PC-9 (cell line): ENCODE measurements at regions not wholly inside any gene's neighbourhood (a gene's known extent, or its start where the extent isn't known, plus 50 kb on each side); places are given as distances from the start of the nearest gene placed in this dataset.
A peak's percentile ranks its signal among the peaks of the same experiment; 100 is the strongest.

Source experiments
- BruUV-seq: library from RNA; stranded (reverse); fragments of 400-500 nt; replicated peaks from 2 replicates; lab custom pipeline; 2021; lab: Mats Ljungman, UMichigan
- CTCF ChIA-PET: fragments of 300-600 bp; sonication (Branson Sonifier 250); formaldehyde crosslinking; loops from one replicate; lab custom pipeline; 2022; ENCODE audit warnings: antibody characterized with exemption; lab: Charles Lee
- POLR2A ChIA-PET: fragments of 300-600 bp; sonication (Branson Sonifier 250); formaldehyde crosslinking; loops from one replicate; lab custom pipeline; 2022; ENCODE audit warnings: antibody characterized with exemption; ENCODE audit not compliant: unreplicated experiment; lab: Charles Lee
- DNase-seq, 2 experiments: peaks; one replicate each; pipeline versions ENCODE4 v3.0.0 to v3.0.0-alpha.2; 2015 to 2022; ENCODE audit warnings: mixed read lengths in 1 of 2
- H2AFZ ChIP-seq: fragments of 200-600 bp; sonication (generic); 2 replicates; pipeline ENCODE4 v1.8.1; 2017; ENCODE audit warnings: antibody characterized with exemption
- H3F3A ChIP-seq: fragments of 200-600 bp; sonication (generic); 2 replicates; pipeline ENCODE4 v1.8.1; 2017; ENCODE audit warnings: antibody characterized with exemption, mild to moderate bottlenecking, low read depth; ENCODE audit not compliant: insufficient read depth
- H3K27ac ChIP-seq: fragments of 200-600 bp; sonication (generic); 2 replicates; pipeline ENCODE4 v1.6.1; 2016; ENCODE audit warnings: mixed run types
- H3K27me3 ChIP-seq: fragments of 200-600 bp; sonication (generic); 2 replicates; pipeline ENCODE4 v1.6.1; 2016; ENCODE audit warnings: low read depth, mixed run types; ENCODE audit not compliant: insufficient read depth
- H3K36me3 ChIP-seq: fragments of 200-600 bp; sonication (generic); 2 replicates; pipeline ENCODE4 v1.6.1; 2016; ENCODE audit warnings: low read depth, mixed run types
- H3K4me1 ChIP-seq: fragments of 200-600 bp; sonication (generic); replicated peaks from 2 replicates; pipeline ENCODE4 v1.6.1; 2016; ENCODE audit warnings: mixed run types; ENCODE audit not compliant: insufficient read depth
- H3K4me2 ChIP-seq: fragments of 200-600 bp; sonication (generic); 2 replicates; pipeline ENCODE4 v1.6.1; 2017; ENCODE audit warnings: mixed run types
- H3K4me3 ChIP-seq: fragments of 200-600 bp; sonication (generic); 2 replicates; pipeline ENCODE4 v1.6.1; 2016; ENCODE audit warnings: mixed run types
- H3K79me2 ChIP-seq: fragments of 200-600 bp; sonication (generic); 2 replicates; pipeline ENCODE4 v1.6.1; 2017; ENCODE audit warnings: low read depth, mixed run types
- H3K9me2 ChIP-seq: fragments of 200-600 bp; sonication (generic); 2 replicates; pipeline ENCODE4 v1.8.1; 2017; ENCODE audit warnings: mild to moderate bottlenecking; ENCODE audit not compliant: insufficient read depth
- H3K9me3 ChIP-seq: fragments of 200-600 bp; sonication (generic); 2 replicates; pipeline ENCODE4 v1.8.1; 2016; ENCODE audit warnings: low read depth; ENCODE audit not compliant: insufficient read depth
- H4K20me1 ChIP-seq: fragments of 200-600 bp; sonication (generic); 2 replicates; pipeline ENCODE4 v1.8.1; 2017; ENCODE audit not compliant: insufficient read depth
- CTCF ChIP-seq: fragments of 200-600 bp; sonication (generic); conservative IDR thresholded peaks from 2 replicates; pipeline ENCODE4 v1.6.1; 2017; ENCODE audit warnings: mixed run types, antibody characterized with exemption, mild to moderate bottlenecking, moderate library complexity
- EZH2 ChIP-seq: fragments of 200-600 bp; sonication (generic); IDR thresholded peaks from 2 replicates; pipeline ENCODE4 v1.8.0; 2017; ENCODE audit warnings: antibody characterized with exemption, low read depth
- intact Hi-C: fragments of 100-400 bp; cut with micrococcal nuclease; formaldehyde crosslinking; loops from one replicate; pipeline ENCODE4 v1.10.0; 2022; ENCODE audit not compliant: unreplicated experiment

- no peaks in the 10 kb centered on the region for H3F3A ChIP-seq
- no peaks in the 10 kb centered on the region for H3K36me3 ChIP-seq
- H2AFZ ChIP-seq: no peak overlapping the region
- no TSS peak for BruUV-seq
- no peak for DNase-seq
- H4K20me1 ChIP-seq: no peaks in the 10 kb centered on the region
- H3K27ac ChIP-seq: no peak overlapping the region
- H3K79me2 ChIP-seq: no peaks in the 10 kb centered on the region
- no peaks in the 10 kb centered on the region for H3K9me3 ChIP-seq
- POLR2A ChIA-PET: no interaction called here
- no peaks in the 10 kb centered on the region for H3K9me2 ChIP-seq
- CTCF ChIA-PET: no interaction called here
- no peak for TF ChIP-seq EZH2
- no peak for TF ChIP-seq CTCF
- H3K4me2 ChIP-seq: no peak overlapping the region
- intact Hi-C loops: no loop called here
- no peak overlapping the region for H3K4me3 ChIP-seq
- no peaks in the 10 kb centered on the region for H3K4me1 ChIP-seq
- no peaks in the 10 kb centered on the region for H3K27me3 ChIP-seq
Measured at GRCh38 chr10:6671976-6672375, 91.9 kb upstream of the PRKCQ start.

GRCh38 chr10:6669269-6669859 is 89.3 kb upstream of the PRKCQ start:
- Histone ChIP-seq H3K9me2 (no peaks in the 10 kb centered on the region), H3K4me1 (no peaks in the 10 kb centered on the region), H3K36me3 (no peaks in the 10 kb centered on the region), H3K27ac (no peak overlapping the region), H3K79me2 (no peaks in the 10 kb centered on the region), H4K20me1 (no peaks in the 10 kb centered on the region), H3K4me3 (no peak overlapping the region), H3K4me2 (no peak overlapping the region), H2AFZ (no peak overlapping the region), H3K9me3 (no peaks in the 10 kb centered on the region), H3F3A (no peaks in the 10 kb centered on the region), H3K27me3 (no peaks in the 10 kb centered on the region)
- peak in 1 of 2 experiments; percentile 21 for DNase-seq
- BruUV-seq: no TSS peak
- ChIA-PET CTCF (interaction anchor here (0.6 kb wide), 1 partner anchor 75 kb away, joined by 3 read pairs; no protein-coding TSS in a partner anchor), POLR2A (no interaction called here)
- TF ChIP-seq EZH2 (no peak), CTCF (peak; percentile 75)
- intact Hi-C loops: loop anchor here (1.0 to 10.0 kb wide), 6 partner anchors 87 to 1015 kb away; partner anchors contain the start of genes PFKFB3 and PRKCQ

- no TSS peak for BruUV-seq
- H3K36me3 ChIP-seq: no peaks in the 10 kb centered on the region
- no peaks in the 10 kb centered on the region for H3K79me2 ChIP-seq
- H3K9me3 ChIP-seq: no peaks in the 10 kb centered on the region
- ChIA-PET POLR2A (no interaction called here), CTCF (interaction anchor here (0.6 to 1.1 kb wide), 4 partner anchors 65 to 253 kb away, joined by 3 to 8 read pairs (median 4); no protein-coding TSS in a partner anchor)
- peak; percentile 27 to 36 for DNase-seq
- no peak overlapping the region for H3K4me2 ChIP-seq
- no peaks in the 10 kb centered on the region for H4K20me1 ChIP-seq
- no peak overlapping the region for H3K4me3 ChIP-seq
- no peaks in the 10 kb centered on the region for H3K27me3 ChIP-seq
- H3F3A ChIP-seq: no peaks in the 10 kb centered on the region
- H3K9me2 ChIP-seq: no peaks in the 10 kb centered on the region
- H3K27ac ChIP-seq: no peak overlapping the region
- intact Hi-C loops: loop anchor here (2.0 to 10.0 kb wide), 6 partner anchors 85 to 1017 kb away; partner anchors contain the start of genes PFKFB3 and PRKCQ
- H2AFZ ChIP-seq: no peak overlapping the region
- TF ChIP-seq CTCF (peak; percentile 64), EZH2 (no peak)
- H3K4me1 ChIP-seq: no peaks in the 10 kb centered on the region
Measured at GRCh38 chr10:6667679-6668270, 87.7 kb upstream of the PRKCQ start.
